HL-60 (cell line): ENCODE measurements at regions not wholly inside any gene's neighbourhood (a gene's known extent, or its start where the extent isn't known, plus 50 kb on each side); places are given as distances from the start of the nearest gene placed in this dataset.

Experiments
- DNase-seq, 2 experiments: peaks; one replicate each; pipeline ENCODE4 v3.0.0-alpha.2; 2010 to 2020; ENCODE audit warnings: low read depth in 1 of 2, low spot score in 1 of 2
- H3K27ac ChIP-seq: fragments of 250-450 bp; sonication (Bioruptor Pico); replicated peaks from 2 replicates; pipeline ENCODE4 v1.5.1; 2020; ENCODE audit warnings: mild to moderate bottlenecking, moderate library complexity
- H3K27me3 ChIP-seq: fragments of 250-450 bp; sonication (Bioruptor Pico); 2 replicates; pipeline ENCODE4 v1.5.1; 2021; ENCODE audit warnings: mild to moderate bottlenecking, moderate library complexity; ENCODE audit not compliant: insufficient read depth, poor library complexity, severe bottlenecking
- H3K4me3 ChIP-seq: replicated peaks from 2 replicates; pipeline ENCODE4 v1.5.1; 2011; ENCODE audit warnings: mild to moderate bottlenecking, control low read depth, low read length; ENCODE audit not compliant: insufficient read depth
- GABPA ChIP-seq: IDR thresholded peaks from 2 replicates; pipeline ENCODE4 v1.6.1; 2012; ENCODE audit warnings: low read depth
- POLR2AphosphoS5 ChIP-seq: IDR thresholded peaks from 2 replicates; pipeline ENCODE4 v1.6.1; 2012; ENCODE audit warnings: low read depth
- SPI1 ChIP-seq: IDR thresholded peaks from 2 replicates; pipeline ENCODE4 v1.6.1; 2012; ENCODE audit warnings: low read depth, mild to moderate bottlenecking, borderline replicate concordance
- TF ChIP-seq, protein P1 (sequence below): IDR thresholded peaks from 2 replicates; pipeline ENCODE4 v1.6.1; 2012; ENCODE audit warnings: low read depth; ENCODE audit not compliant: insufficient replicate concordance
- TF ChIP-seq, protein P2 (sequence below): IDR thresholded peaks from one replicate; pipeline ENCODE4 v1.5.1; 2011; ENCODE audit warnings: low read length, control low read depth, inconsistent platforms; ENCODE audit not compliant: insufficient read depth

DNA sequence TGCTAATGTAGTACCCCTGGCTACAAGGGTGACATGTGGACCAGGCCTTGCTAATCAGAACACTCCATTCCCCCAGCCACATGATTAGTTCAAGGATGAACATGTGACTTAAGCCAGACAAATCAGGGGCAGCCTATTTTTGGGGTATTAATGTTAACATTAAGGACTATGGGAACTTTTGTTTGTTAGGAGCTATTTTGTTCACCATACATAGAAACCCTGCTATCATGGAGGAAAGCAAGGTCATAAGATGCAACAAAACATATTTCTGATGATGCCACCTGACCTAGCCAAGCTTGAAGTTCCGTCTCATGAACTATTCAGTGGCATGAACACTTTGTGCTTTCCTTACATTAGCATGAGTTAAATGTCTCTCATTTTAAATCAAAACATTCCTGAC lies 90.8 kb upstream of the PELI2 start:
- no peak for TF ChIP-seq GABPA
- TF ChIP-seq, protein P1, sequence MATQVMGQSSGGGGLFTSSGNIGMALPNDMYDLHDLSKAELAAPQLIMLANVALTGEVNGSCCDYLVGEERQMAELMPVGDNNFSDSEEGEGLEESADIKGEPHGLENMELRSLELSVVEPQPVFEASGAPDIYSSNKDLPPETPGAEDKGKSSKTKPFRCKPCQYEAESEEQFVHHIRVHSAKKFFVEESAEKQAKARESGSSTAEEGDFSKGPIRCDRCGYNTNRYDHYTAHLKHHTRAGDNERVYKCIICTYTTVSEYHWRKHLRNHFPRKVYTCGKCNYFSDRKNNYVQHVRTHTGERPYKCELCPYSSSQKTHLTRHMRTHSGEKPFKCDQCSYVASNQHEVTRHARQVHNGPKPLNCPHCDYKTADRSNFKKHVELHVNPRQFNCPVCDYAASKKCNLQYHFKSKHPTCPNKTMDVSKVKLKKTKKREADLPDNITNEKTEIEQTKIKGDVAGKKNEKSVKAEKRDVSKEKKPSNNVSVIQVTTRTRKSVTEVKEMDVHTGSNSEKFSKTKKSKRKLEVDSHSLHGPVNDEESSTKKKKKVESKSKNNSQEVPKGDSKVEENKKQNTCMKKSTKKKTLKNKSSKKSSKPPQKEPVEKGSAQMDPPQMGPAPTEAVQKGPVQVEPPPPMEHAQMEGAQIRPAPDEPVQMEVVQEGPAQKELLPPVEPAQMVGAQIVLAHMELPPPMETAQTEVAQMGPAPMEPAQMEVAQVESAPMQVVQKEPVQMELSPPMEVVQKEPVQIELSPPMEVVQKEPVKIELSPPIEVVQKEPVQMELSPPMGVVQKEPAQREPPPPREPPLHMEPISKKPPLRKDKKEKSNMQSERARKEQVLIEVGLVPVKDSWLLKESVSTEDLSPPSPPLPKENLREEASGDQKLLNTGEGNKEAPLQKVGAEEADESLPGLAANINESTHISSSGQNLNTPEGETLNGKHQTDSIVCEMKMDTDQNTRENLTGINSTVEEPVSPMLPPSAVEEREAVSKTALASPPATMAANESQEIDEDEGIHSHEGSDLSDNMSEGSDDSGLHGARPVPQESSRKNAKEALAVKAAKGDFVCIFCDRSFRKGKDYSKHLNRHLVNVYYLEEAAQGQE = no peak
- TF ChIP-seq, protein P2, sequence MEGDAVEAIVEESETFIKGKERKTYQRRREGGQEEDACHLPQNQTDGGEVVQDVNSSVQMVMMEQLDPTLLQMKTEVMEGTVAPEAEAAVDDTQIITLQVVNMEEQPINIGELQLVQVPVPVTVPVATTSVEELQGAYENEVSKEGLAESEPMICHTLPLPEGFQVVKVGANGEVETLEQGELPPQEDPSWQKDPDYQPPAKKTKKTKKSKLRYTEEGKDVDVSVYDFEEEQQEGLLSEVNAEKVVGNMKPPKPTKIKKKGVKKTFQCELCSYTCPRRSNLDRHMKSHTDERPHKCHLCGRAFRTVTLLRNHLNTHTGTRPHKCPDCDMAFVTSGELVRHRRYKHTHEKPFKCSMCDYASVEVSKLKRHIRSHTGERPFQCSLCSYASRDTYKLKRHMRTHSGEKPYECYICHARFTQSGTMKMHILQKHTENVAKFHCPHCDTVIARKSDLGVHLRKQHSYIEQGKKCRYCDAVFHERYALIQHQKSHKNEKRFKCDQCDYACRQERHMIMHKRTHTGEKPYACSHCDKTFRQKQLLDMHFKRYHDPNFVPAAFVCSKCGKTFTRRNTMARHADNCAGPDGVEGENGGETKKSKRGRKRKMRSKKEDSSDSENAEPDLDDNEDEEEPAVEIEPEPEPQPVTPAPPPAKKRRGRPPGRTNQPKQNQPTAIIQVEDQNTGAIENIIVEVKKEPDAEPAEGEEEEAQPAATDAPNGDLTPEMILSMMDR = no peak
- no peak for TF ChIP-seq SPI1
- no peak for TF ChIP-seq POLR2AphosphoS5
- H3K27ac ChIP-seq = no peak overlapping the region
- no peak for DNase-seq
- no peak overlapping the region for H3K4me3 ChIP-seq
- H3K27me3 ChIP-seq = no peaks in the 10 kb centered on the region

DNA sequence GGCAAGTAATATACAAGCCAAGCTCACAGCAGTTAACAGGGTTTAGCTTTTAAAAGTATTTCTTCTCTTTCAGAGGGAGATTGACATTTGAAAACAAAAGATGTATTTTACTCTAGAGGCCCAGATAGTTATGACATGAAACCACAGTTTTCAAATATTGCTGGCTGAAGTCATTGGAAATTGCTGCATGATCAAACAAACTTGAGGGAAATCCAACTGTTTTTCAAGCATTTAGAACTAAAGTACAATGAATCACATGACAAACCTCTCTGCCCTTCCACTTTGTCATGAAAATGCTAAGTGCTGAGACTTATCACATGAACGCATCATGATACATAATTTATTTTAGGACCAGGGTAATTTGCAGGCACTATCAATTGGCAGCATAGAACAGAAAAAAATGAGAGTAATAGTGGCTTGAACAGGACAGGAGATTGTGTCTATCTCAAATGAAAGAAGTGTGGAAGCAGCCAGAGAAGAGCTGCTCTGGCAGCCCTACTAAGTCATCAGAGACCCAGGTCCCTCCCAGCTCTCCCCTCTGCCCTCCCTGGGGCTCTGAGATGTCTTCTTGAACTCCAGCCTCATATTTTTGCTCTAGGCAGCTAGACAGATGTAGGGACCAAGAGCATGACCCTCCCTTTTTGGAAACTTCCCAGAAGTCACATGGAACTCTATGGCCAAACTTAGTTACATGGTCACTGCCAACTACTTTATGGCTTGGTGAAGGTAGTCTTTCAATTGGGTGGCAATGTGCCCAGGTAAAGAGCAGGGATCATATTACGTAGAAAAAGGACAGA lies 90.1 kb upstream of the PELI2 start:
- Histone ChIP-seq H3K27me3 (no peaks in the 10 kb centered on the region), H3K4me3 (no peak overlapping the region), H3K27ac (no peak overlapping the region)
- DNase-seq = no peak
- TF ChIP-seq SPI1 (no peak), GABPA (no peak), POLR2AphosphoS5 (no peak)
- TF ChIP-seq, protein P2 = no peak
- TF ChIP-seq, protein P1 = no peak

DNA sequence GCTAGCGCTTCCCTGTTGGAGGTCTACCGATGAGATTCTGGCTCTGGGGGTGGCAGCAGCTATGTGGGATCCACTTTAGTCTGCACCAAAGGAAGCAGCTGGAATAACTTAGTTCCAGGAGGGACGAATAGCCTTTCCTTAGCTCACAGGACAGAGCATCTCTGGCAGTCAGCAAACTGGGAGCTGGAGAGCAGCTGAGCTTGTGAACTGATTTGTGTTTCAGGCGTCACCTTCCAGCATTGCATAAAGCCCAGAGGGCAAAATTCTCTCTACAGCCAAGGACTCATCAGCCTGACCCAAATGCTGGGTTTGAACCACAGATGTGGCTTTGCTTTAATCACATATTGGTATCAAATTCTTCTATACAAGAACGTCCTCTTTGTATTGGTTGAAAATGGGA lies 81.9 kb upstream of the PELI2 start:
- TF ChIP-seq GABPA (no peak), SPI1 (no peak), POLR2AphosphoS5 (no peak)
- TF ChIP-seq, protein P1 = no peak
- TF ChIP-seq, protein P2 = no peak
- DNase-seq = no peak

More for the DNA sequence above, 81.9 kb upstream of the PELI2 start:
- no peak overlapping the region for H3K27ac ChIP-seq
- no peaks in the 10 kb centered on the region for H3K27me3 ChIP-seq
- no peak overlapping the region for H3K4me3 ChIP-seq
